ENCODE measurements at regions not wholly inside any gene's neighbourhood (a gene's known extent, or its start where the extent isn't known, plus 50 kb on each side); places are given as distances from the start of the nearest gene placed in this dataset.

DNA sequence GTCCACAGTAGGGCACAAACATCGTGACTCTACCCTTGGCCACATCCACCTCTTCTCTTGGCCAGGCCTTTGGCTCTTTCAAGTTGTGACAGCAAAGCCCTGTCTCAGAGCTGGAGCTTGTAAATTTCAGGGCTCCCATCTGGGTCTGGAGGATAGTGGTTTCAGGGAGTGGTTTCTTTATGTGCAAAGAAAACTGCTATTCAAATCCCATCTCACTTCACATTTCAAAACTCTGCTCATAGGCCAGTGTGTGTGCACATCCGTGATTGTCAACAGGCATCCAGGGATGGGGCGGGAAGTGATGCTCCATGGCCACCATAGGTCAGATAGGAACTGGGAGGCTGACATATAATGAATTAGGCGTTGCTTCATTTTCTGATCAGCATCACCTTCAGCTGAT lies 107.8 kb upstream of the IL12B start:
- H3K4me1 Mint-ChIP-seq (ENCODE audit: low read depth) = no peaks in the 10 kb centered on the region
- no peaks in the 10 kb centered on the region for H3K36me3 Mint-ChIP-seq (ENCODE audit: insufficient read depth)
- no peak for DNase-seq
- no peak overlapping the region for H3K4me3 Mint-ChIP-seq
- no peaks in the 10 kb centered on the region for H3K9me3 Mint-ChIP-seq
- no peak for ATAC-seq
- H3K27me3 Mint-ChIP-seq (ENCODE audit: low read depth) = no peaks in the 10 kb centered on the region

DNA sequence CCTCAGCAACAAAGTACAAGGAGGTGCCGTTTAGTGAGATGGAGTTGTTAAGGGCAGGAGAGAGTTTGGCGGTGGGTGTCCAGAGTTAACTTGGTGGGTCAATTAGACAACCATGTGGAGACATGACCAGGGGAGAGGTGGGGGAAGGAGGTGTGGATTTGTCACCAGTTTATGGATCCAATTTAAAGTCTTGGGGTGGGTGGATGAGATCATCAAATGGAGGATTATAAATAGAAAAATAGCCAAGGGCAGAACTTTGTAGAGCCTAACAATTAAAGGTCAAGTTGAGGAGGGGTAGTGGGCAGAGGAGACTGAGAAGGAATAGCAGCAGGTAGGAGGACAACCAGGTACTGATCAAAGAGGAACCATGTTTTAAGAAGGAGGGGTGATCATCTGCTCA lies 108.7 kb upstream of the IL12B start:
- Mint-ChIP-seq H3K4me3 (no peak overlapping the region), H3K4me1 (ENCODE audit: low read depth) (no peaks in the 10 kb centered on the region), H3K27me3 (ENCODE audit: low read depth) (no peaks in the 10 kb centered on the region), H3K9me3 (no peaks in the 10 kb centered on the region), H3K36me3 (ENCODE audit: insufficient read depth) (no peaks in the 10 kb centered on the region)
- no peak for DNase-seq
- no peak for ATAC-seq

DNA sequence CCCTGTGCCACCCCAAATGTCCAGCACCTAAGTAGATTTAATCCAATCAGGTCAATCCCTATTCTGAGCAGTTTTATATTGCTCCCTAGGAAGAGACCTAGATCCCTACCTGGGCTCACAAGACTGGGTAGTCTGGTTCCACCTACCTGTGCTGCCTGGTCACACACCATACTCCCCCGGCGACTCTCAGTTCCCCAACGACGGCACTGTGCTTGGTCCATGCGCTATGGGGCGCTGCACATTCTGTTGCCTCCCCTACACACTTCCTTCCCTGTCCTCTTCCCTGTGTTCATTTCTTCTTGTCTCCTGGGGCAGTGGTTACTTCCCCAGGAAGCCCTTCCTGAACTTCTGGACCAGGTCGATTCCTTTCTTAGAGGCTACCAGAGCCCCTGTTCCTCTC lies 109.9 kb upstream of the IL12B start:
- no peak for DNase-seq
- Mint-ChIP-seq H3K36me3 (ENCODE audit: insufficient read depth) (no peaks in the 10 kb centered on the region), H3K9me3 (no peaks in the 10 kb centered on the region), H3K4me1 (ENCODE audit: low read depth) (peaks cover 2% of the 10 kb centered on the region), H3K4me3 (no peak overlapping the region), H3K27me3 (ENCODE audit: low read depth) (no peaks in the 10 kb centered on the region)
- ATAC-seq = no peak

DNA sequence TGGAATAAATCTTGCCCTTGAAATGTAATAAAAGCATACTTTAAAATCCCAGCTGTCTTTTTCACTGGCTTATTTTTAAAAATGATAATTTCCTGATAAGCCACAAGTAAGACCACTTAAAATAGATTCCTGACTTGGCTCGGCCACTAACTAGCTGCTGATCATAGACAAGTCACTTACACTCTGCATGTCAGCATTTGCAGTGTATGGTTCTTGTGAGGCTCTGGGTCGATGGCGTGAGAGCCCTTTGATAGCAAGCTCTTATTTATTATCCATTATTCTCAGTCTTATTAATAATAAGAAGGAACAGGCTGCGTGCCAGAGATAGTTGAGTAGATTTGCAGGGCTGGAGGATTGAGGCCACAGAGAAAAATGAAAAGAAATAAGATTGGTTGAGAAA lies 110.7 kb upstream of the IL12B start:
- DNase-seq (no peak), ATAC-seq (no peak)
- no peaks in the 10 kb centered on the region for H3K27me3 Mint-ChIP-seq (ENCODE audit: low read depth)
- H3K4me3 Mint-ChIP-seq = no peak overlapping the region
- no peaks in the 10 kb centered on the region for H3K36me3 Mint-ChIP-seq (ENCODE audit: insufficient read depth)
- peaks cover 2% of the 10 kb centered on the region for H3K4me1 Mint-ChIP-seq (ENCODE audit: low read depth)
- no peaks in the 10 kb centered on the region for H3K9me3 Mint-ChIP-seq

DNA sequence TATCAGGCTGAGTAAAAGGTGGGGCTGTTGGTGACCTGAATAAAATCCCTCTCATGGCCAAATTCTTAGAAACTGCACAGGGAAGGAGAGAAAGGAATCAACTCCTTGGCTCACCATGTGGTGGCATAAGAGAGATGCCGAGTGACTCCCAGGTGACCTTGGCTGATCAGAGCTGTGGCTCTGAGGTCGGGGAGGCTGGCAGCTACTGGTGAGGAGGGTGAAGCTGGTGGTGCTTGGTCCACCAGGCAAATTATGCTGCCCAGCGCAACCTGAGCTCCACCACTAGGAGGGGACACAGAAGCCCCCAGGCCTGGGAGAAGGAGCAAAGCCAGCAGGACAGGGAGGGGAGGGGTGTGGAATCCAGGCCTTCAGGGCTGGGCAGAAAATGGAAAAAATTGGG lies 111.2 kb upstream of the IL12B start:
- Mint-ChIP-seq H3K4me1 (ENCODE audit: low read depth) (peaks cover 2% of the 10 kb centered on the region), H3K4me3 (no peak overlapping the region), H3K27me3 (ENCODE audit: low read depth) (no peaks in the 10 kb centered on the region), H3K36me3 (ENCODE audit: insufficient read depth) (no peaks in the 10 kb centered on the region), H3K9me3 (no peaks in the 10 kb centered on the region)
- DNase-seq (no peak), ATAC-seq (no peak)

DNA sequence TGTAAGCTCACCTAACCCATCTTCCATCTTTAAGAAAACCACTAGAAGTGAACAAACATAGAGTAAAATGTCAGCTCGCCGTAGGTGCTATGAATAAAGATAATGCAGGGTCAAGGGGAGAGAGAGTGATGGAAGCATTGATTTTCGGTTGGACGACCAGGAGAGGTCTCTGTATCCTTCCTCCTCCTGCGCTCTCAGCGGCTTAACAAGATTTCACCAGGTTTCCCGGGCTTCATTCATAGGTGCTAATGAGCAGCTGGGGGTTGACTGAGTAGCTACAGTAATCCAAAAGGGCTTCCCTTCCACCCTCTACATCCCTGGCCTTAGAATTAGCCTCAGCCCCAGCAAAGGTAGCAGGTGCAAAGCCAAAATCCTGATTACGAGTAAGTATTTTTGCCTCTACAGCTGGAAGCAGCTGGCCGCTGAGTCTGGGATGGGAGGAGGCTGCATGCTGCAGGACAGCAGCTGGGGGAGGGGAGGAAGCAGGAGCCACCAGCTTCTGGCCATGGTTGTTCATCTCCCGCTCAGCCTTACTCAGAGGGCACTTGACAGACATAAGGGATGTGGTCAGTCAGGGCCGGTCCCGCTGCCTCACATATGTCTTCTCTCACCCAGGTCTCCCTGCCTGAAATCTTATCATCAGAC lies 112.0 kb upstream of the IL12B start:
- no peak overlapping the region for H3K4me3 Mint-ChIP-seq
- no peaks in the 10 kb centered on the region for H3K9me3 Mint-ChIP-seq
- H3K4me1 Mint-ChIP-seq (ENCODE audit: low read depth) = peaks cover 2% of the 10 kb centered on the region
- no peaks in the 10 kb centered on the region for H3K36me3 Mint-ChIP-seq (ENCODE audit: insufficient read depth)
- DNase-seq = no peak
- no peaks in the 10 kb centered on the region for H3K27me3 Mint-ChIP-seq (ENCODE audit: low read depth)
- no peak for ATAC-seq

DNA sequence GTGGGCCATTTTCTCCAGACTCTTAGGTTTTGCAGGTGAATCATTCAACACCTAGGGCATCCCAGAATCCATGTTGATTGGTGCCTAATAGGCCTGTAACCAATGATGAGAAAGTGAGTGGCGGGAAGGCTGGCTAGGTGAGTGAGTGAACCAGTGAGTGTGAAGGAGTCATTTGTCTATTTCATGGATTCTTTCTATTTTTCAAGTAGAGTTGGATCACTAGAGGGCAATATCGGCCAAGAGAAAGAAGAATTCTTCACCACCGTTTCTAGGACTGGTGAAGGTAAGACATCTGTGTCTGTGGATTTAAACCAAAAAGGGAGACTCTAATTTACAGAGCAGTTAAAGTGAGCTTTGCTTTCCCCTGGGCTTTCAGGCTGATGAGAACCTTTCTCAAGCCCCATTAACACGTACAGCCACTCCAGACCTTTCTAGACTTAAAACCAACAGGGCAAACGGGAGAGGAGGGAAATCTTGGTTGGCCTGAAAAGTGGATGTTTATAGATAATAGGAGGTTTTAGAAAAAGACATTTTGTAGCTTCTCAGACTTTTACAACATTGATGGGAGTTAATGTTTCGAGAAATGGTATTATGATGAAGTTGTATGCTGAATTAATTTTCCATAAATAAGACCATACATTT lies 114.3 kb upstream of the IL12B start:
- Mint-ChIP-seq H3K27me3 (ENCODE audit: low read depth) (no peaks in the 10 kb centered on the region), H3K9me3 (no peaks in the 10 kb centered on the region)

DNA sequence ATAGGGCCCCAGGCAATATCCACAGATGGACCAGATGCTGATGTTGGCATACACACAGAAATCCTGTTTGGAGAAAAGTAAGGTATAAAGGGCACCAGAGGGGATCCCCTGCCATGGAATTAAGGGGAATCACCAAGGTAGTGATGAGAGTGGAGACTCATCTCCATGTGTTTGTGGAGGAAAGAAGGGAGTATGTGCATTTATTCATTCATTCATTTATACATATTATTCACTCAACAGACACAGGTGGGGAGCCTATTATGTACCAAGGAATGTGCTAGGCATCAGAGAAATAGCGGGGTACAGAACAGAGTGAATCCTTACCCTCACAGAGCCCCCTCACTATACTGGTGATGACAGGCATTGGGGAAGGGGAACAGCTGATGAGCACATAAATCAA lies 116.8 kb upstream of the IL12B start:
- Mint-ChIP-seq H3K36me3 (ENCODE audit: insufficient read depth) (no peaks in the 10 kb centered on the region), H3K4me1 (ENCODE audit: low read depth) (peaks cover 7% of the 10 kb centered on the region), H3K9me3 (no peaks in the 10 kb centered on the region), H3K27me3 (ENCODE audit: low read depth) (peaks cover 1% of the 10 kb centered on the region), H3K4me3 (no peak overlapping the region)
- DNase-seq (no peak), ATAC-seq (no peak)

More for the DNA sequence above, 114.3 kb upstream of the IL12B start:
- DNase-seq = no peak
- ATAC-seq = peak; percentile 55 to 69
- Mint-ChIP-seq H3K4me1 (ENCODE audit: low read depth) (peaks cover 2% of the 10 kb centered on the region), H3K4me3 (no peak overlapping the region), H3K36me3 (ENCODE audit: insufficient read depth) (no peaks in the 10 kb centered on the region)

DNA sequence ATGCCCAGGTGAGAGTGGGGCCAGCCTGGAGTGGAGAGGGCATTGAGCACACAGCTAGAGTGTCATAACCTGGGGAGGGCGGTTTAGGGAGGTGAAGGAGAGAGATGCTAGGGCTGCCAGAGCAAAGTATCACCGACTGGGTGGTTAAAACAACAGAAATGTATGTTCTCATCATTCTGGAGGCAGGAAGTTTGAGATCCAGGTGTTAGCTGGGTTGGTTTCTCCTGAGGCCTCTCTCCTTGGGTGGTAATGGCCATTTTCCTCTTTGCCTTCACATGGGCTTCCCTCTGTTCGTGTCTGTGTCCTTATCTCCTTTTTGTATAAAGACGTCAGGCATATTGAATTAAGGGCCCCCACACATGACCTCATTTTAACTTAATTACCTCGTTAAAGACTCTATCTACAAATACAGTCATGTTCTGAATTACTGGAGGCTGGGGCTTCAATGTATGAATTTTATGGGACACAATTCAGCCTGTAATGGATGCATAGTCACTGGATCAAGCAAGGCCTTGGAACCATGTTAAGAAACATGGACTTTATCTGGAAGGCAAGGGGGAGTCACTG lies 118.6 kb upstream of the IL12B start:
- Mint-ChIP-seq H3K27me3 (ENCODE audit: low read depth) (peaks cover 1% of the 10 kb centered on the region), H3K4me3 (no peak overlapping the region)

DNA sequence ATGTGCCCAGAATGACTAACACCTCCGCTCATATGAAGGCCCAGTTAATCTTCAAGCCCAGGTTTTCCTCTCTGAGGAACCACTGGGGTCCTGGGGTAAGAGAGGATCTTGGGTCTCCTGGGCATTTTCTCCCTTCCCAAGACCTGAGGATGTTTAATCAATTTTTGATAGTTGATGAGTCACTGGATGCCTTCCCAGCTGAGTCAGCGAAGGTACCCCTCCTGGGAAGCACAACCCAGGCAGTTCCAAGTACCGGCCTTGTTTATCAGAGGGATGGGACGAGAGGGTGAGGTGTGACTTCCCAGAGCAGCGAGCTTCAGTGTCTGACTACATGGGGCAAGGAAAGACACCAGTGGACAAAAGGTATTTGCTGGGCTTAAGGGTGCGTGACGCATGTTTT lies 119.6 kb upstream of the IL12B start:
- H3K27me3 Mint-ChIP-seq (ENCODE audit: low read depth) = peaks cover 1% of the 10 kb centered on the region
- DNase-seq (no peak), ATAC-seq (no peak)
- no peaks in the 10 kb centered on the region for H3K9me3 Mint-ChIP-seq
- H3K36me3 Mint-ChIP-seq (ENCODE audit: insufficient read depth) = no peaks in the 10 kb centered on the region
- peaks cover 5% of the 10 kb centered on the region for H3K4me1 Mint-ChIP-seq (ENCODE audit: low read depth)
- H3K4me3 Mint-ChIP-seq = no peak overlapping the region

More for the DNA sequence above, 118.6 kb upstream of the IL12B start:
- no peak for DNase-seq
- no peaks in the 10 kb centered on the region for H3K36me3 Mint-ChIP-seq (ENCODE audit: insufficient read depth)
- no peak for ATAC-seq
- H3K4me1 Mint-ChIP-seq (ENCODE audit: low read depth) = peaks cover 7% of the 10 kb centered on the region
- no peaks in the 10 kb centered on the region for H3K9me3 Mint-ChIP-seq

DNA sequence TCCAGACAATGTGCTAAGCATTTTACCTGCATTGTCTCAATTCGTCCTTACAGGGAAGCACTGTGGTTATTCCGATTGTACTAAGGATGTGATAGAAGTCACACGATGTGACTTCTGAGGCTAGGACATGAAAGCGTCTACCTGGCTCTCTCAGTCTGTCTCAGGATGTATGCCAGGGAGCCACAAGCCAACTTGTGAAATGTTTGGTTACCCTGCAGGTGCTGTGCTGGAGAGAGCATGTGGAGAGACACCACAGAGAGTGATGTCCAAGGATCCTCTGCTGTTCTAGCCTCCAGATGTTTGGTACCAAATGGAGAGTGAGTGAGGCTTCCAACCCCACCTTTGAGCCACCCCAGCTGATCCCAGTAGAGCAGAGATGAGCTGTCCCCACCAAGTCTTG lies 120.1 kb upstream of the IL12B start:
- H3K36me3 Mint-ChIP-seq (ENCODE audit: insufficient read depth) = no peaks in the 10 kb centered on the region
- peaks cover 1% of the 10 kb centered on the region for H3K27me3 Mint-ChIP-seq (ENCODE audit: low read depth)
- H3K4me3 Mint-ChIP-seq = no peak overlapping the region
- H3K4me1 Mint-ChIP-seq (ENCODE audit: low read depth) = peaks cover 5% of the 10 kb centered on the region
- no peak for ATAC-seq
- DNase-seq = no peak
- H3K9me3 Mint-ChIP-seq = no peaks in the 10 kb centered on the region

DNA sequence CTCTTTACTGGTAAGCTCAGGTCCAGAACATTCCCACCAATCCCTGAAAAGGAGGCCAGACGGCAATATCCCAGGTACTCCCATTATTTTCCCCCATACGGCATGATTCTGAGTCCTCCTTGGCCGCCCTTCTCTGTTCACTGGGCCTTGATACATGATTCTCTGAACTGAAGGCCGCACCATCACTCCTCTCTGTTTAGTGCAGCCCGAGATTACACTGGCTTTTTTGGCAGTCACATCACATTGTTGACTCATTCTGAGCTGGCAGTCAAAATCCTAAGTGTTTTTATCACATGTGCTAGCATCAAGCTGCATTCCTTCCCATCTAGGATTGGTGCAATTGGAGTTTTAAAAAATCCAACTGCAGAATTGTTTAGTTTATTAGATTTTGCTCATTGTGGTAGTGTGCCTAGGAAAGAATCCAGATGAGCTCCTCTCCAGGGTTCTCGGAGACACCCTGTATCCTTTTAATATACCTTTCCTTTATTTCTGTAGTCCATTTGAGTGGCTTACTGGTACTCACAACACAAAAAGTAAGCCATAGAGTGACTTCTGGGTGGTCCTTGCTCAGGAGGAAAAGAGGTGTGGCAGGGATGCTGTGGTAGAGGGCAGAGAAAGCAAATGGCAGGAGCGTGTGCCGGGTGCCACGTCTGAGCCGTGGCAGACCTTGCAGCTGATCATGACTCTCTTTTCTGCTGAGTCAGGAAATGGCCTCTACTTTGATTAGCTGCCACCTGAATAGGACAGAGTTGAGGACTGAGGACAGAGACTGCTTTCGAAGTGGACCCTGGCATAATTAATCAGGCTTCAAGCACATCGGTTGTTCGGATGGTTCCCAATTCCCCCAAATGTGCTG lies 121.1 kb upstream of the IL12B start:
- H3K4me3 Mint-ChIP-seq = no peak overlapping the region
- peak; percentile 55 to 57 for ATAC-seq
- H3K27me3 Mint-ChIP-seq (ENCODE audit: low read depth) = peaks cover 1% of the 10 kb centered on the region
- peaks cover 14% of the 10 kb centered on the region for H3K4me1 Mint-ChIP-seq (ENCODE audit: low read depth)
- no peaks in the 10 kb centered on the region for H3K36me3 Mint-ChIP-seq (ENCODE audit: insufficient read depth)
- no peaks in the 10 kb centered on the region for H3K9me3 Mint-ChIP-seq
- no peak for DNase-seq

DNA sequence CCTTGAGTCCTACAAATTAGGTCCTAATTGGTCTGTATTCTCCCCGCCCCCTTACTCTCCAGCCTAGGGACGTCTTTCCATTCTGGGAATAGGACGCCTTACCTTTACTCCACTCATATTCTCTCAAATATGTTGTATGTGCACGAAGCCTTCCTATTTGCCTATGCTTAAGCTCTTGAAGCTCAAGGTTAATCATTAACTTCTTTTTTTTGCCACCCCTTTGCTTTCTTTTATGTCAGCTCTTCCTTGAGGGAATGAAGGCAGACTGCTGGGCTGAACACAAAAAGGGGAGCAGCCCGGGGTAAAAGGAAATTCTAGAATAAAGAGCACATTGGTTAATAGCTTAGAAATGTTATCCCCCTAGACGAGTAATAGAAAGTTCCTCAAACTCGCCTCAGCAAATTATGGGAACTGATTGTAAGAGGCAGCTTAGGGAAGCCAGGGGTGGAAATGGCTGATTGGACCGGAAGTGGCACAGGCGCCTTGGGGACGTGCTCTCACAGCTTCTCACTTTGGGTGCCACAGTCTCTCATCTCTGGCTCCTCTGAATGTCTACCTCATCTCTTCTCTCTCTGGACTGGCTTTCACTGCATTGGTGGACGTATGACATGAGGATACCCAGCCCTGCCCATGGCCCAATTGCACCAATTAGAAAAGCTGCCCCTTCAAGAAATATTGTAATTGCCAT lies 122.3 kb upstream of the IL12B start:
- no peaks in the 10 kb centered on the region for H3K36me3 Mint-ChIP-seq (ENCODE audit: insufficient read depth)
- H3K4me3 Mint-ChIP-seq = no peak overlapping the region
- peaks cover 25% of the 10 kb centered on the region for H3K4me1 Mint-ChIP-seq (ENCODE audit: low read depth)
- H3K9me3 Mint-ChIP-seq = no peaks in the 10 kb centered on the region
- no peak for DNase-seq
- H3K27me3 Mint-ChIP-seq (ENCODE audit: low read depth) = peaks cover 1% of the 10 kb centered on the region
- ATAC-seq = no peak

DNA sequence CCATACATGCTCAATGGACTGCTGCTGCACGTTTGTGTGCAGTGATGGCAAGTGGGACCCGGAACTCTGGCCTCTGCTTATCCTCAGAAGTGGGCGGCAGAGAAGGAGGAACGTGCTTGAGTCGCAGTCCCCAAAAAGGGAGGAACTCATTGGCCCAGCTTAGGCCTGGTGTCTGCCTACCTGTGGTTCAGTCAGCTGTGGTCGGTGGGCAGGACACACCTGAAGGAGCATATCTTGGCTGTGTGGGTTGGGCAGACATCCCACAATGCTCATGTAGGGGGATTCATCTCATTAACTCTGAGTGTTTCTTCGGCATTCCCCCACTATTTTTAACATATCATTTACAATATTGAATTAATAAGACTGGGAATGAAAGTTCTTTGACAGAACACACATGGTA lies 122.9 kb upstream of the IL12B start:
- Mint-ChIP-seq H3K9me3 (no peaks in the 10 kb centered on the region), H3K36me3 (ENCODE audit: insufficient read depth) (no peaks in the 10 kb centered on the region), H3K4me3 (no peak overlapping the region), H3K27me3 (ENCODE audit: low read depth) (peaks cover 1% of the 10 kb centered on the region), H3K4me1 (ENCODE audit: low read depth) (peaks cover 30% of the 10 kb centered on the region)
- DNase-seq (no peak), ATAC-seq (no peak)

Measured in activated T-cell treated with anti-CD3 and anti-CD28 coated beads, Interleukin-2, amount 50 U/mL, for 4 hours (primary cell).